ENCODE measurements at regions not wholly inside any gene's neighbourhood (a gene's known extent, or its start where the extent isn't known, plus 50 kb on each side); places are given as distances from the start of the nearest gene placed in this dataset.

GRCh38 chr5:87665166-87665565 lies 252.4 kb upstream of the CCNH start:
- TF ChIP-seq EZH2 (IDR thresholded peaks at IDR 0.05; ENCODE audit: insufficient read depth, poor library complexity, severe bottlenecking), result no peak
- no peak for TF ChIP-seq EZH2phosphoT487 (IDR thresholded peaks at IDR 0.05; ENCODE audit: insufficient read depth, low read depth)

Data from GM23248 (cell line).